IMR-90 (cell line): ENCODE measurements at regions not wholly inside any gene's neighbourhood (a gene's known extent, or its start where the extent isn't known, plus 50 kb on each side); places are given as distances from the start of the nearest gene placed in this dataset.

Experiments
- ATAC-seq: fragments of 200-7000 bp; cut with Tn5 transposase; 2 replicates; pipeline ENCODE4 v1.9.1; 2020; ENCODE audit warnings: low read depth, mild to moderate bottlenecking, moderate library complexity
- BruUV-seq: library from RNA; stranded (reverse); fragments of 400-500 nt; replicated peaks from 2 replicates; lab custom pipeline; 2021; lab: Mats Ljungman, UMichigan
- CTCF ChIA-PET: fragments of 300-600 bp; formaldehyde crosslinking; extraction: SDS; loops from one replicate; lab custom pipeline; 2021; ENCODE audit warnings: antibody characterized with exemption; lab: Yijun Ruan, JAX
- POLR2A ChIA-PET: fragments of 300-600 bp; sonication (Branson Sonifier 250); formaldehyde crosslinking; loops from one replicate; lab custom pipeline; 2022; ENCODE audit warnings: antibody characterized with exemption; ENCODE audit not compliant: unreplicated experiment; lab: Charles Lee
- DNase-seq: peaks from one replicate; pipeline ENCODE4 v3.0.0; 2013
- H2AFZ ChIP-seq: replicated peaks from 2 replicates; pipeline ENCODE3; 2013; ENCODE audit warnings: low read length, mild to moderate bottlenecking; ENCODE audit not compliant: poor library complexity
- H2AK5ac ChIP-seq: 2 replicates; pipeline ENCODE4 v1.6.1; 2013; ENCODE audit warnings: low read depth, low read length, inconsistent platforms
- H2AK9ac ChIP-seq: replicated peaks from 2 replicates; pipeline ENCODE3; 2013; ENCODE audit warnings: mild to moderate bottlenecking, low read depth, low read length, moderate library complexity; ENCODE audit not compliant: poor library complexity
- H2BK120ac ChIP-seq: 2 replicates; pipeline ENCODE4 v1.6.1; 2013; ENCODE audit warnings: low read depth, low read length, inconsistent platforms
- H2BK15ac ChIP-seq: 3 replicates; pipeline ENCODE4 v1.6.1; 2013; ENCODE audit warnings: low read depth, low read length, inconsistent platforms
- H2BK20ac ChIP-seq: 2 replicates; pipeline ENCODE4 v1.6.1; 2013; ENCODE audit warnings: low read depth, mild to moderate bottlenecking, inconsistent platforms, low read length, moderate library complexity
- H2BK5ac ChIP-seq: 2 replicates; pipeline ENCODE4 v1.6.1; 2013; ENCODE audit warnings: mild to moderate bottlenecking, low read depth, low read length, inconsistent platforms; ENCODE audit not compliant: poor library complexity, severe bottlenecking
- H3K14ac ChIP-seq: replicated peaks from 2 replicates; pipeline ENCODE4 v1.6.1; 2013; ENCODE audit warnings: low read depth, low read length, inconsistent platforms
- H3K18ac ChIP-seq: 2 replicates; pipeline ENCODE4 v1.6.1; 2013; ENCODE audit warnings: low read depth, low read length, control low read depth
- H3K23ac ChIP-seq: 2 replicates; pipeline ENCODE4 v1.6.1; 2013; ENCODE audit warnings: low read depth, low read length, inconsistent platforms
- H3K27ac ChIP-seq: 2 replicates; pipeline ENCODE4 v1.5.1; 2013; ENCODE audit warnings: mild to moderate bottlenecking, control low read depth, low read length; ENCODE audit not compliant: insufficient read depth
- H3K27me3 ChIP-seq: 2 replicates; pipeline ENCODE4 v1.6.1; 2013; ENCODE audit warnings: low read length; ENCODE audit not compliant: control insufficient read depth, insufficient read depth
- H3K36me3 ChIP-seq: 2 replicates; pipeline ENCODE4 v1.6.1; 2013; ENCODE audit warnings: low read length, mixed read lengths; ENCODE audit not compliant: control insufficient read depth, insufficient read depth
- H3K4ac ChIP-seq: 2 replicates; pipeline ENCODE4 v1.6.1; 2013; ENCODE audit warnings: low read depth, low read length, inconsistent platforms
- H3K4me1 ChIP-seq: 2 replicates; pipeline ENCODE4 v1.6.1; 2013; ENCODE audit warnings: low read length, mixed read lengths; ENCODE audit not compliant: control insufficient read depth, insufficient read depth
- H3K4me2 ChIP-seq: 2 replicates; pipeline ENCODE4 v1.6.1; 2013; ENCODE audit warnings: low read depth, mild to moderate bottlenecking, control low read depth, low read length, moderate library complexity
- H3K4me3 ChIP-seq: 2 replicates; pipeline ENCODE4 v1.5.1; 2013; ENCODE audit warnings: low read depth, mild to moderate bottlenecking, control low read depth, low read length, moderate library complexity; ENCODE audit not compliant: insufficient read depth
- H3K56ac ChIP-seq: 2 replicates; pipeline ENCODE4 v1.6.1; 2013; ENCODE audit warnings: low read length, inconsistent platforms; ENCODE audit not compliant: insufficient read depth; ENCODE audit errors: extremely low read depth
- H3K79me1 ChIP-seq, 2 experiments: 2 replicates each; pipeline ENCODE4 v1.6.1; 2013; ENCODE audit warnings: low read length in 2 of 2, inconsistent platforms in 1 of 2, low read depth in 1 of 2
- H3K9ac ChIP-seq: 2 replicates; pipeline ENCODE4 v1.6.1; 2013; ENCODE audit warnings: low read depth, low read length, control low read depth
- H3K9me1 ChIP-seq: 2 replicates; pipeline ENCODE4 v1.6.1; 2013; ENCODE audit warnings: low read length, inconsistent platforms; ENCODE audit not compliant: insufficient read depth
- H3K9me3 ChIP-seq: 2 replicates; pipeline ENCODE4 v1.6.1; 2013; ENCODE audit warnings: low read length; ENCODE audit not compliant: control insufficient read depth, insufficient read depth
- H4K20me1 ChIP-seq: 2 replicates; pipeline ENCODE4 v1.6.1; 2013; ENCODE audit warnings: low read length, inconsistent platforms; ENCODE audit not compliant: insufficient read depth
- H4K5ac ChIP-seq: 2 replicates; pipeline ENCODE4 v1.6.1; 2013; ENCODE audit warnings: mild to moderate bottlenecking, low read depth, low read length, control low read depth
- H4K8ac ChIP-seq, 2 experiments: 2 replicates each; pipeline ENCODE4 v1.6.1; 2013; ENCODE audit warnings: low read depth in 2 of 2, low read length in 2 of 2, control low read depth in 1 of 2, inconsistent platforms in 1 of 2
- H4K91ac ChIP-seq: 2 replicates; pipeline ENCODE4 v1.6.1; 2013; ENCODE audit warnings: low read depth, low read length, inconsistent platforms; ENCODE audit not compliant: insufficient read depth
- BHLHE40 ChIP-seq: fragments of 150-350 bp; IDR thresholded peaks from 2 replicates; pipeline ENCODE4 v1.6.1; 2016; ENCODE audit warnings: mild to moderate bottlenecking, low read depth, low read length
- CHD1 ChIP-seq: IDR thresholded peaks from 2 replicates; pipeline ENCODE4 v1.6.1; 2012; ENCODE audit warnings: low read depth, low read length, improper control_type of control experiment
- CTCF ChIP-seq: conservative IDR thresholded peaks from 2 replicates; pipeline ENCODE4 v1.5.1; 2012; ENCODE audit warnings: mild to moderate bottlenecking, low read depth, low read length, improper control_type of control experiment
- FOS ChIP-seq: fragments of 150-350 bp; IDR thresholded peaks from 2 replicates; pipeline ENCODE4 v1.6.1; 2016; ENCODE audit warnings: low read depth, low read length
- MAFK ChIP-seq: IDR thresholded peaks from 2 replicates; pipeline ENCODE4 v1.6.1; 2012; ENCODE audit warnings: low read depth, low read length, improper control_type of control experiment
- MXI1 ChIP-seq: IDR thresholded peaks from 2 replicates; pipeline ENCODE4 v1.6.1; 2012; ENCODE audit warnings: low read depth, mild to moderate bottlenecking, low read length, moderate library complexity, borderline replicate concordance
- NFE2L2 ChIP-seq: fragments of 150-350 bp; IDR thresholded peaks from 2 replicates; pipeline ENCODE4 v1.6.1; 2016; ENCODE audit warnings: low read depth, mild to moderate bottlenecking, low read length
- POLR2A ChIP-seq: IDR thresholded peaks from 2 replicates; pipeline ENCODE4 v1.6.1; 2012; ENCODE audit warnings: mild to moderate bottlenecking, low read depth, low read length
- RAD21 ChIP-seq: IDR thresholded peaks from 2 replicates; pipeline ENCODE4 v1.6.1; 2012; ENCODE audit warnings: low read length, improper control_type of control experiment
- RFX5 ChIP-seq: IDR thresholded peaks from 2 replicates; pipeline ENCODE4 v1.8.0; 2012; ENCODE audit warnings: low read depth, mild to moderate bottlenecking, low read length, moderate library complexity
- SMC3 ChIP-seq: fragments of 150-350 bp; IDR thresholded peaks from 2 replicates; pipeline ENCODE4 v1.6.1; 2016; ENCODE audit warnings: low read depth, mild to moderate bottlenecking, antibody characterized with exemption, low read length, moderate library complexity
- WGBS, 2 experiments: methylation state at CpG; one replicate each; pipeline versions ENCODE4 v1.1.5 to v1.1.7; 2013; ENCODE audit warnings: missing lambda C conversion rate in 2 of 2; ENCODE audit not compliant: insufficient read length in 1 of 2; ENCODE audit errors: extremely low coverage in 2 of 2; 5-methylcytosine and 5-hydroxymethylcytosine counted together
- dilution Hi-C: fragments of 300-500 bp; cut with HindIII; formaldehyde crosslinking; loops from one replicate; pipeline ENCODE4 v1.14.3; 2018; ENCODE audit warnings: low sequenced_read_pairs; ENCODE audit not compliant: unreplicated experiment
- in situ Hi-C: fragments of 300-500 bp; cut with MboI; formaldehyde crosslinking; loops from 3 replicates; pipeline ENCODE4 v1.14.3; 2019; ENCODE audit warnings: low sequenced_read_pairs, inconsistent platforms, mixed read lengths
- intact Hi-C: fragments of 100-400 bp; cut with micrococcal nuclease; formaldehyde crosslinking; loops from 2 replicates; pipeline ENCODE4 v1.10.0; 2022
- TF ChIP-seq, protein P1 (sequence below): fragments of 150-350 bp; IDR thresholded peaks from 2 replicates; pipeline ENCODE4 v1.6.1; 2017; ENCODE audit warnings: mild to moderate bottlenecking, antibody characterized with exemption, low read length, low read depth

DNA sequence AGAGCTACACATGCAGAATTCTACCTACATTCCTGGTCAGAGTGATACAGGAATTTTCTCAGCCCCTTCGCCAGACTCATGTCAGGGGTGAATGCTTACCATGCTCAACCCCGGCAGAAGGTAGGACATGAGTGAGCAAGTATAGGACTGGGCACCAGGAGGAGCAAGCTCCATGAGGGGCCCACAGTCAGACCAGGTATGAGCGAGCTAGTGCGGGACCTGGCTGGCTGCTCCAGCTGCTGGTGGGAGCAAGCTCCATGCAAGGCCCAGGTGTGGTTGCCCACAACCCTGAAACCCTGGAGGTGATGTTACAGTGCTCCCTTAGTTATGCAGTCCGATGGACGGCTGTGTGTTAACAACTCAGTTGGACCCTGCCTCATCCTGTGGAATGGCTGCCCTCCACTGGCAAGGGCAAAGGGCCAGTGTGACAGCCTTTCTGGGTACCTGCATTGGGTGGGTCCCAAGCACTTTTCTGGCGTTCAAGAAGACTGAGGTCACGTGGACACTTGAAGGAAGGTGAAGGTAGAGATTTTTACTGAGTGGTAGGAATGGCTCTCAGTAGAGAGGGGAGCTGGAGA, 503.5 kb upstream of the CITED2 start:
- POLR2A ChIA-PET: no interaction called here
- in situ Hi-C loops: no loop called here
- dilution Hi-C loops: no loop called here

More for the DNA sequence above, 503.5 kb upstream of the CITED2 start:
- Histone ChIP-seq H3K9ac (no peak overlapping the region), H2BK120ac (peak overlapping the region; percentile 28), H3K4me3 (no peak overlapping the region), H2AK9ac (no peak overlapping the region), H2BK5ac (no peak overlapping the region), H4K8ac (peak overlapping the region in 1 of 2 experiments; percentile 39; a peak in 1 of 4 replicates), H3K18ac (no peak overlapping the region), H3K56ac (no peak overlapping the region), H3K36me3 (no peaks in the 10 kb centered on the region), H4K5ac (no peak overlapping the region), H3K27me3 (no peaks in the 10 kb centered on the region), H2BK15ac (no peak overlapping the region; the same call in 2 of the 3 replicates), H3K9me1 (peaks cover 3% of the 10 kb centered on the region), H2AFZ (peak overlapping the region; percentile 44), H3K14ac (no peak overlapping the region), H2BK20ac (peak overlapping the region; percentile 45; the same call in 1 of the 2 replicates), H3K27ac (no peak overlapping the region), H3K9me3 (no peaks in the 10 kb centered on the region), H3K4ac (peak overlapping the region; percentile 24; the same call in 1 of the 2 replicates), H3K79me1 (no peaks in the 10 kb centered on the region), H3K4me1 (peaks cover 7% of the 10 kb centered on the region), H4K91ac (no peak overlapping the region), H3K23ac (no peak overlapping the region), H3K4me2 (no peak overlapping the region), H2AK5ac (0 out of 2 replicates have a peak overlapping the region, but pooled peaks have one; percentile 65), H4K20me1 (no peaks in the 10 kb centered on the region)
- DNase-seq (no peak), ATAC-seq (no peak)
- CTCF ChIA-PET: no interaction called here
- WGBS, 2 experiments: 86% methylated on average over 1 of the region's 8 CpGs; no CpG with 5 or more reads in 1 of the 2 experiments
- TF ChIP-seq RFX5 (no peak), CTCF (no peak), CHD1 (no peak), MXI1 (no peak), BHLHE40 (no peak), SMC3 (no peak), MAFK (no peak), NFE2L2 (no peak), FOS (no peak), POLR2A (no peak), RAD21 (no peak)
- TF ChIP-seq, protein P1, sequence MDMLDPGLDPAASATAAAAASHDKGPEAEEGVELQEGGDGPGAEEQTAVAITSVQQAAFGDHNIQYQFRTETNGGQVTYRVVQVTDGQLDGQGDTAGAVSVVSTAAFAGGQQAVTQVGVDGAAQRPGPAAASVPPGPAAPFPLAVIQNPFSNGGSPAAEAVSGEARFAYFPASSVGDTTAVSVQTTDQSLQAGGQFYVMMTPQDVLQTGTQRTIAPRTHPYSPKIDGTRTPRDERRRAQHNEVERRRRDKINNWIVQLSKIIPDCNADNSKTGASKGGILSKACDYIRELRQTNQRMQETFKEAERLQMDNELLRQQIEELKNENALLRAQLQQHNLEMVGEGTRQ: no peak
- intact Hi-C loops: no loop called here
- no TSS peak for BruUV-seq
